Limb (tissue), 2 donors: ENCODE measurements at regions not wholly inside any gene's neighbourhood (a gene's known extent, or its start where the extent isn't known, plus 50 kb on each side); places are given as distances from the start of the nearest gene placed in this dataset.
"Not testable (repeated sequence)": the region's sequence is repeated elsewhere in the genome, so short reads cannot be mapped to it uniquely, and the experiment has no call there.

Experiments used
- DNase-seq, 2 donors: peaks; one replicate each; pipeline ENCODE4 v3.0.0-alpha.2; 2016; ENCODE audit errors: extremely low spot score in 2 of 2

DNA sequence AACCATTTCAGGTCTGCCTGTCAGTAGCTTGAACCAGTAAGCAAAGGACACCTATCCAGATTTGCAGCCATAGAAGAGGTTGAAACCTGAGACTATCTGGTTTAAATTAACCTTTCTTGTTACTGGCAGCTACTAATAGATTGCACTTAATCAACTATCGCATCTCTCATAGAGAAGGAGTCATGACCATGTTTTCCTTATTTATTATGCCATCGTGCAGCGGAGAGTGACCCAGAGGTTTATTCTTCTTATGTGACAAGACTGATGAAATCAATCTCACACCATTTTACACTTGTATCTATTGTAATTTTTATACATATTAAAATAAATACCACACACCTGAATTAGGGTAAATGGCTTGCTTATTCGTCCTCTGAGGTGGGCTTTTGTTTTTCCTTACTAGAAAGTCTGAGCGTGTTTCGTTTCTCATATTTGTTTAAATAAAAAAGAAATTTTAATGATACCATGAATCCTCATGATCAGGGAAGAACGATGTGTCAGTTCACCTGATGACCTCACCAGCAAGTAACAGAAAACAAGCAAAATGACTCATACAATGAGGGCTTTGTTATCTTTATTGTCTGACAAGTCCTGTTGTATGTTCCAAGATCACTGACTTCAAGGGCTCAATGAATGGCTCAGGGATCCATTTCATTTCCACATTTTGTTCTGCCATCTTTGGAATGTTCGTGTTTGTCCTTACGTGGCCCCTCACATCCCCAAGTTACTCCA lies 379.5 kb upstream of the DPH6 start:
- DNase-seq, result no peak

GRCh38 chr15:35926007-35926380 lies 380.0 kb upstream of the DPH6 start:
- no peak for DNase-seq

DNA sequence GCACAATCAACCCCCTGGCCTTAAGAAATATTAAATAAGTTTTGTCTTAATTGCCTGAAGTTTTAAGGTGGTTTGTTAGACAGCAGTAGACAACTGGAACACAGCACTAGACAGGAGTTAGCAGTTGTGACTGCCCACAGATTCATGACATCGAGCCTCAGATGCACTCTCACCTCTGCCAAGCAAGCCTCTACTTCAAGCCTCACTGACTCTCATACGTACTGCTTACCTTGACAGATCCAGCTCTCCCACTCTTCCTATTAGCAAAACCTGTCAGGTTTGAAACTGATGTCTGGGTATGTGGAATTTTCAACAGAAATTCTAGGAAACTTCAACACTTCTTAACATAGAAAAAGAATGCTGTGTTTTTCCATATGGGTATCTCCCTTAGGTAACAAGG lies 382.9 kb upstream of the DPH6 start:
- DNase-seq, result no peak

GRCh38 chr15:35929740-35930444 lies 383.9 kb upstream of the DPH6 start:
- no peak for DNase-seq

GRCh38 chr15:35931799-35932341 lies 385.9 kb upstream of the DPH6 start:
- no peak for DNase-seq

- DNase-seq, result no peak
These were observed 386.6 kb upstream of the DPH6 start for GRCh38 chr15:35932531-35932930.

- no peak for DNase-seq
These were observed 387.6 kb upstream of the DPH6 start for GRCh38 chr15:35933531-35933930.

GRCh38 chr15:35934383-35935049 lies 388.6 kb upstream of the DPH6 start:
- no peak for DNase-seq

GRCh38 chr15:35936284-35936683 lies 390.3 kb upstream of the DPH6 start:
- no peak for DNase-seq

DNA sequence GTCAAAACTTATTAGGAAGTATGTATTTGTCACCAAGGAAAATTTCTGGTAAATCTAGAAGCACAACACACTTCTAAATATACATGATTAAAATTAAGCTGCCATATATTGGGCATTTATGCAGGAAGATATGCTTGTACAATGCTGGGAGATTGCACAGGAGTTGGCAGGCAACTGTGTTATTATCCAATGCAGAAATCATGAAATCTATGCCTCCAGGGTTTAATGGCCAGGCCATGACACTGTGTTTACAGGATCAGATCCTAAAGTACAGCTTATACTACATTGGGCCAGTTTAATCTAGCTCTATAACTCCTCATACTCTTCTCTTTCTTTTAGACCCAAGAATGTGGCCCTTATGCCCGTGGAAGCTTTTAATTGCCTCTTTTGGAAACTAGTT lies 391.4 kb upstream of the DPH6 start:
- DNase-seq, result no peak

- DNase-seq, result no peak
These were observed 399.1 kb upstream of the DPH6 start for GRCh38 chr15:35944945-35945585.

DNA sequence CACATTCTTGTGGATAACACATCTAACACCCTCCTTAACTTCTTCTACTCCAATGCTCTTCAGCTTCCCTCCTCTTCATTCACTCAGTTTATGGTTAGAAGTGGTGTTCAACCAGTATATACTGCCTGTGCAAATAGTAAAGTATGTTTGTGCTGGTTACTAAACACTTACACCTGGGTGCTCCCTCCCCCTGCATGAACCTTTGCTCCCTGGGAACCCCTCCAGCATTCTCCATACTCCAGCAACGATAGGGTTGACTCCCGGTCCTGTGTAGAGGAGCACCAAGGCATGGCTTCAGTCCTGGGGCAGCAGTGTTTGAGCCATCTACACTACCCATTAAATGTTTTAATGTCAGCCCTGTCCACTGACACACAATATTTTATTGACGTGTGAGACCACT lies 407.5 kb upstream of the DPH6 start:
- DNase-seq, result no peak

- no peak for DNase-seq
These were observed 410.1 kb upstream of the DPH6 start for GRCh38 chr15:35956056-35956455.

DNA sequence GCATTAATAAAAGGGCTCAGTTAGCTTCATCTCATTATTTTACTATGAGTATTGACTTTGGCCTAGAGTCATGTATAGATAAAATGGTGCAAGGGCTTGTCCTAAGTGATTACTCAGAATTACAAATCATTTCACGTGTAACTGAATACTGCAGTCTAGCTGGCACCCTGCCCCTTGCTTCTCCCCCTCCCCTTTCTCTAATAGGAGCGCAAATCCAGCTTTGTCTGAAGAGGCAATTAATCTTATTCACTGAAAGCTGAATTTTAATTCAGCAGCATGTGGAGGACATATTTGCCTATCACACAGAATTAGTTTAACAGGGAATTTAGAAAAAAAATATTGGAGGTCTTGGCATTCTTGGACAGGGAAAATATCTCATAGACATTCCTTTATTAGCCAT lies 412.1 kb upstream of the DPH6 start:
- peak in 1 of 2 donors; percentile 42 for DNase-seq

- DNase-seq, result no peak
These were observed 413.0 kb upstream of the DPH6 start for GRCh38 chr15:35958975-35959374.

- no peak for DNase-seq
These were observed 417.4 kb upstream of the DPH6 start for GRCh38 chr15:35963326-35963725.

DNA sequence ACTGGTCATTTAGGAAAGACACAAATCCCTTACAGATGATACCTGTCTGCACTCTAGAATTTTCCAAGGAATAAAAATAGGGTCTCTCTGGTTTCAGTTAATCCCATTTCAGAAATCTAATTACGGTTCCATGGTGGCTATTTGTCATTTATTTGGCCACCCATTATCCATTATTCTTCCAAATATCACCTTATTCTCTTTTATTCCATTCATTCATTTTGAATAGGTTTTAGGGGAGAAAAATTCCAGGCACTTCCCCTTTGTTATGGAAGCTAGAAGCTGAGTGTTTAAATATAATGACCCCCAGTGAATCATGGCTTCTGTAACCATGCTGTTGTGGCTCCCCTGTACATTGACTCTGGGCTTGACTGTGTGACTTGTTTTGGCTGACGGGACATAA lies 420.8 kb upstream of the DPH6 start:
- no peak for DNase-seq

- DNase-seq, result not testable (repeated sequence)
These were observed 422.0 kb upstream of the DPH6 start for GRCh38 chr15:35967968-35968367.

- no peak for DNase-seq
These were observed 427.1 kb upstream of the DPH6 start for GRCh38 chr15:35973029-35973428.

GRCh38 chr15:35974052-35974451 lies 428.1 kb upstream of the DPH6 start:
- no peak for DNase-seq

GRCh38 chr15:35975941-35976340 lies 430.0 kb upstream of the DPH6 start:
- DNase-seq, result no peak

- DNase-seq, result no peak
These were observed 433.6 kb upstream of the DPH6 start for GRCh38 chr15:35979608-35980007.
